WTC11 (cell line): ENCODE measurements at regions not wholly inside any gene's neighbourhood (a gene's known extent, or its start where the extent isn't known, plus 50 kb on each side); places are given as distances from the start of the nearest gene placed in this dataset.
A peak's percentile ranks its signal among the peaks of the same experiment; 100 is the strongest.

Experiments used
- ATAC-seq: fragments of 200-7000 bp; cut with Tn5 transposase; 2 replicates; pipeline ENCODE4 v1.10.0; 2021; ENCODE audit warnings: mild to moderate bottlenecking, moderate library complexity
- CTCF ChIA-PET: fragments of 300-600 bp; sonication (Branson Sonifier 250); formaldehyde crosslinking; loops from one replicate; lab custom pipeline; 2021; ENCODE audit warnings: antibody characterized with exemption; lab: Charles Lee
- POLR2A ChIA-PET: fragments of 350-600 bp; sonication (Branson Sonifier 250); formaldehyde crosslinking; loops from one replicate; lab custom pipeline; 2021; ENCODE audit warnings: antibody characterized with exemption; lab: Charles Lee
- DNase-seq: peaks from one replicate; pipeline ENCODE4 v3.0.0; 2021; ENCODE audit warnings: low spot score
- H3K27ac Mint-ChIP-seq: 2 replicates; pipeline ENCODE4 v1.8.0; 2021; ENCODE audit warnings: mixed read lengths
- H3K27me3 Mint-ChIP-seq: 2 replicates; pipeline ENCODE4 v1.8.0; 2021; ENCODE audit warnings: low read depth, mild to moderate bottlenecking, moderate library complexity, mixed read lengths
- H3K36me3 Mint-ChIP-seq: 2 replicates; pipeline ENCODE4 v1.8.0; 2021; ENCODE audit warnings: mixed read lengths
- H3K4me1 Mint-ChIP-seq: 2 replicates; pipeline ENCODE4 v1.8.0; 2022; ENCODE audit warnings: mixed read lengths
- H3K4me3 Mint-ChIP-seq: 2 replicates; pipeline ENCODE4 v1.8.0; 2021; ENCODE audit warnings: mild to moderate bottlenecking, moderate library complexity, mixed read lengths
- H3K9me3 Mint-ChIP-seq: 2 replicates; pipeline ENCODE4 v1.8.0; 2021; ENCODE audit warnings: mixed read lengths
- ATF1 ChIP-seq: sonication (generic); formaldehyde crosslinking; IDR thresholded peaks from 2 replicates; pipeline ENCODE4 v1.8.1; 2023; ENCODE audit warnings: mild to moderate bottlenecking, moderate library complexity, missing genetic modification reagents
- ATF3 ChIP-seq: sonication (generic); formaldehyde crosslinking; conservative IDR thresholded peaks from 2 replicates; pipeline ENCODE4 v1.8.1; 2022; ENCODE audit warnings: mild to moderate bottlenecking, missing genetic modification reagents
- CBFB ChIP-seq: sonication (generic); formaldehyde crosslinking; IDR thresholded peaks from 2 replicates; pipeline ENCODE4 v1.8.1; 2022; ENCODE audit warnings: mild to moderate bottlenecking, low read depth, missing genetic modification reagents
- CREB1 ChIP-seq: sonication (generic); formaldehyde crosslinking; IDR thresholded peaks from 2 replicates; pipeline ENCODE4 v1.8.0; 2023; ENCODE audit warnings: mild to moderate bottlenecking, missing genetic modification reagents
- CREM ChIP-seq: sonication (generic); formaldehyde crosslinking; IDR thresholded peaks from 2 replicates; pipeline ENCODE4 v1.8.1; 2022; ENCODE audit warnings: mild to moderate bottlenecking, missing genetic modification reagents, moderate library complexity
- CTCF ChIP-seq: fragments of 200-600 bp; IDR thresholded peaks from 2 replicates; pipeline ENCODE4 v1.8.0; 2022; ENCODE audit warnings: antibody characterized with exemption
- ELF4 ChIP-seq: sonication (generic); formaldehyde crosslinking; IDR thresholded peaks from 2 replicates; pipeline ENCODE4 v1.8.1; 2022; ENCODE audit warnings: low read depth, mild to moderate bottlenecking, moderate library complexity, missing genetic modification reagents
- ESRRA ChIP-seq: sonication (generic); formaldehyde crosslinking; IDR thresholded peaks from 2 replicates; pipeline ENCODE4 v1.8.1; 2022; ENCODE audit warnings: mild to moderate bottlenecking, missing genetic modification reagents, borderline replicate concordance
- FOXP1 ChIP-seq: sonication (generic); formaldehyde crosslinking; IDR thresholded peaks from 2 replicates; pipeline ENCODE4 v1.8.0; 2022; ENCODE audit warnings: missing genetic modification reagents, mild to moderate bottlenecking, moderate library complexity, borderline replicate concordance
- HMGA2 ChIP-seq: fragments of 250-450 bp; sonication (Bioruptor Pico); IDR thresholded peaks from 2 replicates; pipeline ENCODE4 v1.4.0; 2021; ENCODE audit warnings: mild to moderate bottlenecking, moderate library complexity
- JAZF1 ChIP-seq: fragments of 250-450 bp; sonication (Bioruptor Pico); IDR thresholded peaks from 2 replicates; pipeline ENCODE4 v1.9.0; 2021; ENCODE audit warnings: moderate library complexity, mild to moderate bottlenecking, inconsistent platforms
- JUN ChIP-seq: sonication (generic); formaldehyde crosslinking; IDR thresholded peaks from 2 replicates; pipeline ENCODE4 v1.8.0; 2023; ENCODE audit warnings: mild to moderate bottlenecking, missing genetic modification reagents
- NFE2L1 ChIP-seq: sonication (generic); formaldehyde crosslinking; IDR thresholded peaks from 2 replicates; pipeline ENCODE4 v1.8.1; 2023; ENCODE audit warnings: missing genetic modification reagents
- OVOL2 ChIP-seq: fragments of 250-450 bp; sonication (Bioruptor Pico); IDR thresholded peaks from 2 replicates; pipeline ENCODE4 v1.9.0; 2021; ENCODE audit warnings: mild to moderate bottlenecking, borderline replicate concordance
- PREB ChIP-seq: sonication (generic); formaldehyde crosslinking; IDR thresholded peaks from 2 replicates; pipeline ENCODE4 v1.8.1; 2022; ENCODE audit warnings: mild to moderate bottlenecking, missing genetic modification reagents, moderate library complexity, borderline replicate concordance
- SMAD4 ChIP-seq: sonication (generic); formaldehyde crosslinking; IDR thresholded peaks from 2 replicates; pipeline ENCODE4 v1.8.0; 2022; ENCODE audit warnings: mild to moderate bottlenecking, missing genetic modification reagents
- SOX15 ChIP-seq: fragments of 250-450 bp; sonication (Bioruptor Pico); IDR thresholded peaks from 2 replicates; pipeline ENCODE4 v1.9.0; 2021; ENCODE audit warnings: mild to moderate bottlenecking
- SP1 ChIP-seq: sonication (generic); formaldehyde crosslinking; conservative IDR thresholded peaks from 2 replicates; pipeline ENCODE4 v1.8.1; 2022; ENCODE audit warnings: missing genetic modification reagents
- USF1 ChIP-seq: sonication (generic); formaldehyde crosslinking; IDR thresholded peaks from 2 replicates; pipeline ENCODE4 v1.8.0; 2022; ENCODE audit warnings: mild to moderate bottlenecking, missing genetic modification reagents
- USF2 ChIP-seq: sonication (generic); formaldehyde crosslinking; IDR thresholded peaks from 2 replicates; pipeline ENCODE4 v1.8.1; 2023; ENCODE audit warnings: mild to moderate bottlenecking, missing genetic modification reagents, moderate library complexity
- ZMAT4 ChIP-seq: fragments of 250-450 bp; sonication (Bioruptor Pico); IDR thresholded peaks from 2 replicates; pipeline ENCODE4 v1.9.0; 2021; ENCODE audit warnings: mild to moderate bottlenecking
- ZNF281 ChIP-seq: sonication (generic); formaldehyde crosslinking; IDR thresholded peaks from 2 replicates; pipeline ENCODE4 v1.8.0; 2023; ENCODE audit warnings: mild to moderate bottlenecking, missing genetic modification reagents
- ZNF671 ChIP-seq: fragments of 250-450 bp; sonication (Bioruptor Pico); IDR thresholded peaks from 2 replicates; pipeline ENCODE4 v1.8.0; 2021; ENCODE audit warnings: mild to moderate bottlenecking

GRCh38 chr5:106331415-106331814, 1339.3 kb downstream of the EFNA5 start (continued):
- no peak for TF ChIP-seq ZMAT4 (CRISPR knock-in tag)

GRCh38 chr5:106324356-106324755, 1346.4 kb downstream of the EFNA5 start:
- Mint-ChIP-seq H3K36me3 (peaks cover 3% of the 10 kb centered on the region), H3K27ac (no peak overlapping the region), H3K4me1 (peaks cover 4% of the 10 kb centered on the region), H3K9me3 (peaks cover 11% of the 10 kb centered on the region), H3K4me3 (no peak overlapping the region), H3K27me3 (no peaks in the 10 kb centered on the region)
- DNase-seq: no peak
- ChIA-PET POLR2A (no interaction called here), CTCF (no interaction called here)
- TF ChIP-seq USF2 (CRISPR knock-in tag) (no peak), ATF1 (CRISPR knock-in tag) (no peak), CTCF (no peak), JAZF1 (CRISPR knock-in tag) (no peak), ATF3 (CRISPR knock-in tag) (no peak)
- no peak for ATAC-seq

GRCh38 chr5:106321242-106321641, 1349.5 kb downstream of the EFNA5 start:
- TF ChIP-seq SP1 (CRISPR knock-in tag) (no peak), CREB1 (no peak), JAZF1 (CRISPR knock-in tag) (no peak), SMAD4 (CRISPR knock-in tag) (no peak), JUN (no peak), SOX15 (no peak), USF1 (no peak), ELF4 (CRISPR knock-in tag) (no peak), CBFB (CRISPR knock-in tag) (no peak), PREB (CRISPR knock-in tag) (no peak), CREM (CRISPR knock-in tag) (no peak), OVOL2 (CRISPR knock-in tag) (no peak), FOXP1 (CRISPR knock-in tag) (no peak), ESRRA (CRISPR knock-in tag) (no peak), ZNF671 (CRISPR knock-in tag) (no peak), NFE2L1 (CRISPR knock-in tag) (no peak), HMGA2 (no peak), ZNF281 (CRISPR knock-in tag) (no peak)
- no peak for DNase-seq
- no peaks in the 10 kb centered on the region for H3K4me1 Mint-ChIP-seq
- H3K27ac Mint-ChIP-seq: peak overlapping the region; percentile 37
- H3K9me3 Mint-ChIP-seq: peaks cover under 1% of the 10 kb centered on the region
- ATAC-seq: peak; percentile 34; the same call in 1 of the 2 replicates
- no peaks in the 10 kb centered on the region for H3K27me3 Mint-ChIP-seq
- no peaks in the 10 kb centered on the region; the same call in 1 of the 2 replicates for H3K36me3 Mint-ChIP-seq
- no peak overlapping the region for H3K4me3 Mint-ChIP-seq
- ChIA-PET POLR2A (no interaction called here), CTCF (no interaction called here)
